Large intestine (tissue), 3 donors: ENCODE measurements at regions not wholly inside any gene's neighbourhood (a gene's known extent, or its start where the extent isn't known, plus 50 kb on each side); places are given as distances from the start of the nearest gene placed in this dataset.

Experiments used
- DNase-seq, 2 donors: peaks; one replicate each; pipeline versions ENCODE4 v3.0.0 to v3.0.0-alpha.2; 2013
- H3K27ac ChIP-seq: one replicate; pipeline ENCODE4 v1.5.1; 2013; ENCODE audit warnings: low read length
- H3K27me3 ChIP-seq: 2 replicates; pipeline ENCODE4 v1.6.1; 2013; ENCODE audit warnings: low read length; ENCODE audit not compliant: control insufficient read depth, insufficient read depth
- H3K36me3 ChIP-seq: 2 replicates; pipeline ENCODE4 v1.6.1; 2013; ENCODE audit warnings: low read length; ENCODE audit not compliant: control insufficient read depth, insufficient read depth
- H3K4me1 ChIP-seq: one replicate; pipeline ENCODE4 v1.6.1; 2013; ENCODE audit warnings: low read length; ENCODE audit not compliant: control insufficient read depth, insufficient read depth
- H3K4me3 ChIP-seq: one replicate; pipeline ENCODE4 v1.5.1; 2013; ENCODE audit warnings: low read length
- H3K9me3 ChIP-seq: one replicate; pipeline ENCODE4 v1.6.1; 2013; ENCODE audit warnings: mild to moderate bottlenecking, low read depth, low read length, moderate library complexity; ENCODE audit not compliant: control insufficient read depth
- whole genome bisulfite sequencing: methylation state at CpG from one replicate; pipeline ENCODE4 v1.1.5; 2013; ENCODE audit warnings: low lambda C conversion rate; ENCODE audit not compliant: insufficient coverage; 5-methylcytosine and 5-hydroxymethylcytosine counted together

GRCh38 chr11:25737071-25737675 is 594.8 kb upstream of the ANO3 start:
- Histone ChIP-seq H3K4me1 (no peaks in the 10 kb centered on the region), H3K4me3 (no peak overlapping the region), H3K27ac (no peak overlapping the region), H3K27me3 (no peaks in the 10 kb centered on the region), H3K36me3 (no peaks in the 10 kb centered on the region), H3K9me3 (no peaks in the 10 kb centered on the region)
- no peak for DNase-seq
- WGBS, result 33% methylated on average over 2 of the region's 3 CpGs

GRCh38 chr11:25741886-25742285 is 590.0 kb upstream of the ANO3 start:
- Histone ChIP-seq H3K9me3 (no peaks in the 10 kb centered on the region), H3K27me3 (no peaks in the 10 kb centered on the region), H3K36me3 (no peaks in the 10 kb centered on the region), H3K4me1 (no peaks in the 10 kb centered on the region), H3K27ac (no peak overlapping the region), H3K4me3 (no peak overlapping the region)
- DNase-seq, result no peak
- WGBS, result 0% methylated on average over 1 of the region's 1 CpG

GRCh38 chr11:25742800-25743199 is 589.1 kb upstream of the ANO3 start:
- Histone ChIP-seq H3K27me3 (no peaks in the 10 kb centered on the region), H3K4me3 (no peak overlapping the region), H3K4me1 (no peaks in the 10 kb centered on the region), H3K27ac (no peak overlapping the region), H3K36me3 (no peaks in the 10 kb centered on the region), H3K9me3 (no peaks in the 10 kb centered on the region)
- DNase-seq, result no peak

- no CpG with 5 or more reads among the region's 2 CpGs for WGBS
- no peak overlapping the region for H3K4me3 ChIP-seq
- DNase-seq, result no peak
- H3K27me3 ChIP-seq, result no peaks in the 10 kb centered on the region
- H3K9me3 ChIP-seq, result peaks cover 6% of the 10 kb centered on the region
- H3K36me3 ChIP-seq, result no peaks in the 10 kb centered on the region
- H3K27ac ChIP-seq, result no peak overlapping the region
- no peaks in the 10 kb centered on the region for H3K4me1 ChIP-seq
Observed at GRCh38 chr11:25755381-25755780, 576.5 kb upstream of the ANO3 start.

- Histone ChIP-seq H3K27me3 (no peaks in the 10 kb centered on the region), H3K4me1 (no peaks in the 10 kb centered on the region), H3K27ac (no peak overlapping the region), H3K36me3 (no peaks in the 10 kb centered on the region), H3K9me3 (peaks cover 6% of the 10 kb centered on the region), H3K4me3 (no peak overlapping the region)
- no CpG with 5 or more reads among the region's 23 CpGs for WGBS
- no peak for DNase-seq
Observed at GRCh38 chr11:25755918-25756584, 575.9 kb upstream of the ANO3 start.

- no peak overlapping the region for H3K27ac ChIP-seq
- no peak overlapping the region for H3K4me3 ChIP-seq
- no peaks in the 10 kb centered on the region for H3K36me3 ChIP-seq
- no peaks in the 10 kb centered on the region for H3K4me1 ChIP-seq
- DNase-seq, result no peak
- WGBS, result no CpG with 5 or more reads among the region's 6 CpGs
- H3K27me3 ChIP-seq, result no peaks in the 10 kb centered on the region
- peaks cover 6% of the 10 kb centered on the region for H3K9me3 ChIP-seq
Observed at GRCh38 chr11:25758145-25758661, 573.7 kb upstream of the ANO3 start.

GRCh38 chr11:25766332-25767015 is 565.5 kb upstream of the ANO3 start:
- H3K36me3 ChIP-seq, result no peaks in the 10 kb centered on the region
- DNase-seq, result no peak
- WGBS, result 60% methylated on average over 1 of the region's 4 CpGs
- no peaks in the 10 kb centered on the region for H3K4me1 ChIP-seq
- no peak overlapping the region for H3K4me3 ChIP-seq
- H3K27ac ChIP-seq, result no peak overlapping the region
- H3K9me3 ChIP-seq, result no peaks in the 10 kb centered on the region
- H3K27me3 ChIP-seq, result no peaks in the 10 kb centered on the region

- no peak for DNase-seq
- WGBS, result 67% methylated on average over 3 of the region's 3 CpGs
Observed at GRCh38 chr11:25769287-25769686, 562.6 kb upstream of the ANO3 start.

GRCh38 chr11:25771605-25772004 is 560.3 kb upstream of the ANO3 start:
- Histone ChIP-seq H3K27ac (no peak overlapping the region), H3K9me3 (no peaks in the 10 kb centered on the region), H3K4me3 (no peak overlapping the region), H3K27me3 (no peaks in the 10 kb centered on the region), H3K36me3 (no peaks in the 10 kb centered on the region), H3K4me1 (no peaks in the 10 kb centered on the region)
- DNase-seq, result no peak
- WGBS, result 56% methylated on average over 4 of the region's 4 CpGs

More at GRCh38 chr11:25769287-25769686, 562.6 kb upstream of the ANO3 start:
- Histone ChIP-seq H3K36me3 (no peaks in the 10 kb centered on the region), H3K4me1 (no peaks in the 10 kb centered on the region), H3K4me3 (no peak overlapping the region), H3K9me3 (no peaks in the 10 kb centered on the region), H3K27me3 (no peaks in the 10 kb centered on the region), H3K27ac (no peak overlapping the region)

- no peaks in the 10 kb centered on the region for H3K36me3 ChIP-seq
- H3K27me3 ChIP-seq, result no peaks in the 10 kb centered on the region
- no peak overlapping the region for H3K4me3 ChIP-seq
- DNase-seq, result no peak
- no peaks in the 10 kb centered on the region for H3K9me3 ChIP-seq
- no peak overlapping the region for H3K27ac ChIP-seq
- no CpG with 5 or more reads among the region's 1 CpG for WGBS
- H3K4me1 ChIP-seq, result no peaks in the 10 kb centered on the region
Observed at GRCh38 chr11:25775603-25776002, 556.3 kb upstream of the ANO3 start.
